OCI-LY1 (cell line): ENCODE measurements at regions not wholly inside any gene's neighbourhood (a gene's known extent, or its start where the extent isn't known, plus 50 kb on each side); places are given as distances from the start of the nearest gene placed in this dataset.

Experiments used
- H2AFZ ChIP-seq: fragments of 200-600 bp; sonication (generic), shearing (Covaris generic); 2 replicates; pipeline ENCODE4 v1.6.0; 2014; ENCODE audit warnings: antibody characterized with exemption, mild to moderate bottlenecking, low read length
- H3F3A ChIP-seq: fragments of 200-600 bp; sonication (generic), shearing (Covaris generic); 2 replicates; pipeline ENCODE4 v1.6.0; 2014; ENCODE audit warnings: mild to moderate bottlenecking, antibody characterized with exemption, low read length, moderate library complexity; ENCODE audit not compliant: insufficient read depth
- H3K27ac ChIP-seq: fragments of 200-600 bp; sonication (generic); 2 replicates; pipeline ENCODE4 v1.5.1; 2014; ENCODE audit warnings: low read length, mixed run types, mild to moderate bottlenecking, low read depth; ENCODE audit not compliant: poor library complexity, severe bottlenecking
- H3K27me3 ChIP-seq: fragments of 200-600 bp; sonication (generic); 2 replicates; pipeline ENCODE4 v1.6.0; 2014; ENCODE audit warnings: antibody characterized with exemption, mild to moderate bottlenecking, low read length, moderate library complexity; ENCODE audit not compliant: insufficient read depth
- H3K36me3 ChIP-seq: fragments of 200-600 bp; sonication (generic); 2 replicates; pipeline ENCODE4 v1.6.1; 2014; ENCODE audit warnings: mild to moderate bottlenecking, antibody characterized with exemption, low read length, moderate library complexity, mixed read lengths; ENCODE audit not compliant: insufficient read depth
- H3K4me1 ChIP-seq: fragments of 200-600 bp; sonication (generic); 2 replicates; pipeline ENCODE4 v1.5.1; 2014; ENCODE audit warnings: mild to moderate bottlenecking, low read length, moderate library complexity; ENCODE audit not compliant: insufficient read depth, severe bottlenecking
- H3K4me2 ChIP-seq: fragments of 200-600 bp; sonication (generic), shearing (Covaris generic); 2 replicates; pipeline ENCODE4 v1.6.1; 2014; ENCODE audit warnings: low read length
- H3K4me3 ChIP-seq: fragments of 200-600 bp; sonication (generic); 2 replicates; pipeline ENCODE4 v1.5.1; 2014; ENCODE audit warnings: low read length, low read depth, mild to moderate bottlenecking, mixed read lengths; ENCODE audit not compliant: poor library complexity, severe bottlenecking
- H3K79me2 ChIP-seq: fragments of 200-600 bp; shearing (Covaris generic); 2 replicates; pipeline ENCODE4 v1.6.1; 2016; ENCODE audit warnings: mixed run types, low read length, mixed read lengths; ENCODE audit not compliant: insufficient read depth
- H3K9ac ChIP-seq: fragments of 200-600 bp; sonication (generic), shearing (Covaris generic); 2 replicates; pipeline ENCODE4 v1.6.1; 2014; ENCODE audit warnings: mild to moderate bottlenecking, low read length, mixed read lengths
- H3K9me2 ChIP-seq: fragments of 200-600 bp; sonication (generic), shearing (Covaris generic); 2 replicates; pipeline ENCODE4 v1.6.1; 2014; ENCODE audit warnings: low read depth, mild to moderate bottlenecking, low read length, mixed read lengths
- H3K9me3 ChIP-seq: fragments of 200-600 bp; shearing (Covaris generic); 2 replicates; pipeline ENCODE4 v1.6.1; 2014; ENCODE audit warnings: low read length, mixed read lengths
- H4K20me1 ChIP-seq: fragments of 200-600 bp; sonication (generic), shearing (Covaris generic); 2 replicates; pipeline ENCODE4 v1.6.0; 2016; ENCODE audit warnings: mild to moderate bottlenecking, low read length; ENCODE audit not compliant: insufficient read depth
- CTCF ChIP-seq: fragments of 200-600 bp; sonication (generic), shearing (Covaris generic); IDR thresholded peaks from 2 replicates; pipeline ENCODE4 v1.5.1; 2017; ENCODE audit warnings: mild to moderate bottlenecking, antibody characterized with exemption, low read length, moderate library complexity, mixed read lengths
- EZH2 ChIP-seq: fragments of 200-600 bp; sonication (generic), shearing (Covaris generic); IDR thresholded peaks from 2 replicates; pipeline ENCODE4 v1.8.0; 2017; ENCODE audit warnings: borderline replicate concordance, mixed run types, mild to moderate bottlenecking, antibody characterized with exemption, low read length, moderate library complexity, mixed read lengths

GRCh38 chr2:176569574-176569973, 300.3 kb downstream of the MTX2 start:
- no peaks in the 10 kb centered on the region for H3K36me3 ChIP-seq
- no peak overlapping the region for H3K27ac ChIP-seq
- H3K4me2 ChIP-seq, result no peak overlapping the region
- no peak overlapping the region for H2AFZ ChIP-seq
- H3K4me1 ChIP-seq, result no peaks in the 10 kb centered on the region
- H3F3A ChIP-seq, result no peaks in the 10 kb centered on the region
- no peaks in the 10 kb centered on the region for H3K79me2 ChIP-seq
- no peaks in the 10 kb centered on the region for H4K20me1 ChIP-seq
- H3K9me3 ChIP-seq, result no peaks in the 10 kb centered on the region
- TF ChIP-seq EZH2, result no peak
- no peak for TF ChIP-seq CTCF
- H3K9ac ChIP-seq, result no peak overlapping the region
- H3K9me2 ChIP-seq, result no peaks in the 10 kb centered on the region
- no peaks in the 10 kb centered on the region for H3K27me3 ChIP-seq
- no peak overlapping the region for H3K4me3 ChIP-seq

- no peak overlapping the region for H2AFZ ChIP-seq
- H4K20me1 ChIP-seq, result no peaks in the 10 kb centered on the region
- H3K36me3 ChIP-seq, result no peaks in the 10 kb centered on the region
- no peaks in the 10 kb centered on the region for H3K27me3 ChIP-seq
- TF ChIP-seq CTCF, result no peak
- no peak overlapping the region for H3K27ac ChIP-seq
- H3K9me2 ChIP-seq, result no peaks in the 10 kb centered on the region
- no peaks in the 10 kb centered on the region for H3K79me2 ChIP-seq
- no peak overlapping the region for H3K9ac ChIP-seq
- no peak overlapping the region for H3K4me3 ChIP-seq
- H3K4me2 ChIP-seq, result no peak overlapping the region
- no peaks in the 10 kb centered on the region for H3F3A ChIP-seq
- H3K4me1 ChIP-seq, result no peaks in the 10 kb centered on the region
- no peaks in the 10 kb centered on the region for H3K9me3 ChIP-seq
Measured at GRCh38 chr2:176573612-176574483, 304.6 kb downstream of the MTX2 start.

DNA sequence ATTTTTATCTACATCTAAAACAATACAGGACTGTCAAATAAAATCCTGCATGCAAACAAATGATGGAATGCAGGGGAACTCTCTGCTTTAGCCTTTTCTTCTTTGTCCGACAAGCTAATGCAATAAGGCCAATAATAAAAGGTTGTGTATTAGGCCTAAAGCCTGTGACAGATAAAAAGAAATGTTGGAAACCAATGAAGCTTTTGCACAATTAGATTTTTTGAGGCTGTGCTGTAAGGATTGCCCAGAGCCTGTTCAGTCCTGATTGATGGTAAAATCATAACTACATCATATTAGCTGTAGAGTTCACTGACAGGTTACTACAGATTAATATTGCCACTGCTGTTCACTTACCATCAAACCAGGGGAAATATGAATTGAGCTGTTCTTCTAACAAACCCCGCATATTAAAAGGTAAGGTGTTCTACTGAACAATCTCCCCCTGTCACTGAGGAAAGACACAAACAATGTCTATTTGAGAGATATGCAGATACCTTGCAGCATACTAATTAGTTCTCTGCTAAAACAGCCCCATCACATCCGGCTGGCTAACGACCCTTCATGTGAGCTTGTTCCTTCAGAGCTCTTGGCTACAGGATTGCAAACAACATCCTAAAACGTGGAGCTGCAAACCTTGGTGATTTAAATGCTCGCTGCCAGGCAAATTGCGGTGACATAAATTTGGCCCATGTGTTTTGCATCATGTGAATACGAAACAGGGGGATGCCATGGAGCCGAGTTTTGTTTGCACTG, 305.4 kb downstream of the MTX2 start:
- no peak overlapping the region for H3K4me3 ChIP-seq
- no peaks in the 10 kb centered on the region for H4K20me1 ChIP-seq
- no peaks in the 10 kb centered on the region for H3K27me3 ChIP-seq
- no peak for TF ChIP-seq CTCF
- TF ChIP-seq EZH2, result no peak
- no peak overlapping the region for H3K27ac ChIP-seq
- no peak overlapping the region for H3K9ac ChIP-seq
- H3K79me2 ChIP-seq, result no peaks in the 10 kb centered on the region
- H3K4me2 ChIP-seq, result no peak overlapping the region
- H2AFZ ChIP-seq, result no peak overlapping the region
- no peaks in the 10 kb centered on the region for H3K4me1 ChIP-seq
- no peaks in the 10 kb centered on the region for H3F3A ChIP-seq
- no peaks in the 10 kb centered on the region for H3K9me2 ChIP-seq
- no peaks in the 10 kb centered on the region for H3K9me3 ChIP-seq
- no peaks in the 10 kb centered on the region for H3K36me3 ChIP-seq
